Activated naive CD4-positive, alpha-beta T cell treated with anti-CD3 and anti-CD28 coated beads, Interleukin-2, amount 50 U/mL, for 24 hours (primary cell): ENCODE measurements at regions not wholly inside any gene's neighbourhood (a gene's known extent, or its start where the extent isn't known, plus 50 kb on each side); places are given as distances from the start of the nearest gene placed in this dataset.

Experiments
- H3K27ac Mint-ChIP-seq: one replicate; pipeline ENCODE4 v1.8.0; 2021; ENCODE audit warnings: mild to moderate bottlenecking, mixed read lengths
- H3K27me3 Mint-ChIP-seq: one replicate; pipeline ENCODE4 v1.8.0; 2021; ENCODE audit warnings: mixed read lengths
- H3K36me3 Mint-ChIP-seq: one replicate; pipeline ENCODE4 v1.8.0; 2021; ENCODE audit warnings: mixed read lengths
- H3K4me1 Mint-ChIP-seq: one replicate; pipeline ENCODE4 v1.8.0; 2021; ENCODE audit warnings: mixed read lengths
- H3K4me3 Mint-ChIP-seq: one replicate; pipeline ENCODE4 v1.8.0; 2021; ENCODE audit warnings: mild to moderate bottlenecking, mixed read lengths
- H3K9me3 Mint-ChIP-seq: one replicate; pipeline ENCODE4 v1.8.0; 2021; ENCODE audit warnings: mixed read lengths

GRCh38 chr10:105864854-105865253 lies 1223.8 kb downstream of the SORCS3 start:
- Mint-ChIP-seq H3K27me3 (no peaks in the 10 kb centered on the region), H3K36me3 (no peaks in the 10 kb centered on the region), H3K27ac (no peak overlapping the region), H3K4me1 (no peaks in the 10 kb centered on the region), H3K9me3 (no peaks in the 10 kb centered on the region), H3K4me3 (no peak overlapping the region)

- Mint-ChIP-seq H3K9me3 (no peaks in the 10 kb centered on the region), H3K4me1 (peaks cover 30% of the 10 kb centered on the region), H3K4me3 (no peak overlapping the region), H3K27me3 (no peaks in the 10 kb centered on the region), H3K36me3 (no peaks in the 10 kb centered on the region), H3K27ac (no peak overlapping the region)
These were observed 1216.5 kb downstream of the SORCS3 start for GRCh38 chr10:105857268-105858264.

- Mint-ChIP-seq H3K36me3 (no peaks in the 10 kb centered on the region), H3K9me3 (no peaks in the 10 kb centered on the region), H3K4me1 (peaks cover 30% of the 10 kb centered on the region), H3K4me3 (no peak overlapping the region), H3K27me3 (no peaks in the 10 kb centered on the region), H3K27ac (no peak overlapping the region)
These were observed 1214.7 kb downstream of the SORCS3 start for GRCh38 chr10:105855791-105856190.

GRCh38 chr10:105844676-105845570 lies 1203.8 kb downstream of the SORCS3 start:
- Mint-ChIP-seq H3K9me3 (no peaks in the 10 kb centered on the region), H3K27ac (no peak overlapping the region), H3K36me3 (peaks cover 2% of the 10 kb centered on the region), H3K4me1 (peaks cover 46% of the 10 kb centered on the region), H3K4me3 (no peak overlapping the region), H3K27me3 (no peaks in the 10 kb centered on the region)

- Mint-ChIP-seq H3K27ac (no peak overlapping the region), H3K36me3 (peaks cover 2% of the 10 kb centered on the region), H3K9me3 (no peaks in the 10 kb centered on the region), H3K4me3 (no peak overlapping the region), H3K4me1 (peaks cover 52% of the 10 kb centered on the region), H3K27me3 (no peaks in the 10 kb centered on the region)
These were observed 1203.2 kb downstream of the SORCS3 start for GRCh38 chr10:105844241-105844640.

- H3K9me3 Mint-ChIP-seq, result no peaks in the 10 kb centered on the region
- no peak overlapping the region for H3K27ac Mint-ChIP-seq
- peaks cover 2% of the 10 kb centered on the region for H3K36me3 Mint-ChIP-seq
- no peaks in the 10 kb centered on the region for H3K27me3 Mint-ChIP-seq
- H3K4me1 Mint-ChIP-seq, result peaks cover 55% of the 10 kb centered on the region
- H3K4me3 Mint-ChIP-seq, result no peak overlapping the region
These were observed 1202.7 kb downstream of the SORCS3 start for GRCh38 chr10:105843786-105844185.

GRCh38 chr10:105840288-105840770 lies 1199.2 kb downstream of the SORCS3 start:
- Mint-ChIP-seq H3K27ac (no peak overlapping the region), H3K4me3 (peak overlapping the region; percentile 30), H3K36me3 (no peaks in the 10 kb centered on the region), H3K27me3 (no peaks in the 10 kb centered on the region), H3K9me3 (no peaks in the 10 kb centered on the region), H3K4me1 (peaks cover 82% of the 10 kb centered on the region)

GRCh38 chr10:105838392-105838791 lies 1197.3 kb downstream of the SORCS3 start:
- H3K9me3 Mint-ChIP-seq, result no peaks in the 10 kb centered on the region
- H3K4me1 Mint-ChIP-seq, result peaks cover 69% of the 10 kb centered on the region
- peak overlapping the region; percentile 25 for H3K27ac Mint-ChIP-seq
- H3K27me3 Mint-ChIP-seq, result no peaks in the 10 kb centered on the region
- peak overlapping the region; percentile 86 for H3K4me3 Mint-ChIP-seq
- H3K36me3 Mint-ChIP-seq, result no peaks in the 10 kb centered on the region

GRCh38 chr10:105837951-105838350 lies 1196.9 kb downstream of the SORCS3 start:
- Mint-ChIP-seq H3K9me3 (no peaks in the 10 kb centered on the region), H3K27ac (peak overlapping the region; percentile 85), H3K4me1 (peaks cover 64% of the 10 kb centered on the region), H3K27me3 (no peaks in the 10 kb centered on the region), H3K36me3 (no peaks in the 10 kb centered on the region), H3K4me3 (peak overlapping the region; percentile 86)

- no peak overlapping the region for H3K4me3 Mint-ChIP-seq
- no peaks in the 10 kb centered on the region for H3K27me3 Mint-ChIP-seq
- H3K27ac Mint-ChIP-seq, result no peak overlapping the region
- no peaks in the 10 kb centered on the region for H3K36me3 Mint-ChIP-seq
- H3K4me1 Mint-ChIP-seq, result peaks cover 35% of the 10 kb centered on the region
- no peaks in the 10 kb centered on the region for H3K9me3 Mint-ChIP-seq
These were observed 1193.4 kb downstream of the SORCS3 start for GRCh38 chr10:105834261-105835059.

- H3K27ac Mint-ChIP-seq, result no peak overlapping the region
- peaks cover 5% of the 10 kb centered on the region for H3K9me3 Mint-ChIP-seq
- H3K27me3 Mint-ChIP-seq, result peaks cover 2% of the 10 kb centered on the region
- no peaks in the 10 kb centered on the region for H3K4me1 Mint-ChIP-seq
- no peaks in the 10 kb centered on the region for H3K36me3 Mint-ChIP-seq
- H3K4me3 Mint-ChIP-seq, result no peak overlapping the region
These were observed 1186.0 kb downstream of the SORCS3 start for GRCh38 chr10:105827133-105827532.

GRCh38 chr10:105807935-105808587 lies 1167.0 kb downstream of the SORCS3 start:
- Mint-ChIP-seq H3K4me1 (no peaks in the 10 kb centered on the region), H3K36me3 (no peaks in the 10 kb centered on the region), H3K27ac (no peak overlapping the region), H3K27me3 (no peaks in the 10 kb centered on the region), H3K9me3 (no peaks in the 10 kb centered on the region), H3K4me3 (no peak overlapping the region)

GRCh38 chr10:105803206-105803605 lies 1162.1 kb downstream of the SORCS3 start:
- H3K4me1 Mint-ChIP-seq, result no peaks in the 10 kb centered on the region

GRCh38 chr10:105800641-105801040 lies 1159.6 kb downstream of the SORCS3 start:
- Mint-ChIP-seq H3K27me3 (peaks cover 2% of the 10 kb centered on the region), H3K4me3 (no peak overlapping the region), H3K9me3 (no peaks in the 10 kb centered on the region), H3K27ac (no peak overlapping the region), H3K36me3 (no peaks in the 10 kb centered on the region), H3K4me1 (no peaks in the 10 kb centered on the region)

More at GRCh38 chr10:105803206-105803605, 1162.1 kb downstream of the SORCS3 start:
- H3K36me3 Mint-ChIP-seq, result no peaks in the 10 kb centered on the region
- no peak overlapping the region for H3K27ac Mint-ChIP-seq
- no peak overlapping the region for H3K4me3 Mint-ChIP-seq
- no peaks in the 10 kb centered on the region for H3K9me3 Mint-ChIP-seq
- no peaks in the 10 kb centered on the region for H3K27me3 Mint-ChIP-seq
